Subcutaneous abdominal adipose tissue (tissue), 5 donors: ENCODE measurements at regions not wholly inside any gene's neighbourhood (a gene's known extent, or its start where the extent isn't known, plus 50 kb on each side); places are given as distances from the start of the nearest gene placed in this dataset.

Experiments
- H3K27ac ChIP-seq: one replicate; pipeline ENCODE4 v1.7.0; 2013; ENCODE audit warnings: low read depth, mild to moderate bottlenecking, inconsistent platforms, low read length, moderate library complexity
- H3K27me3 ChIP-seq, 5 donors: one replicate each; pipeline ENCODE4 v1.7.0; 2013; ENCODE audit warnings: low read length in 5 of 5, inconsistent platforms in 1 of 5; ENCODE audit not compliant: control insufficient read depth in 5 of 5, insufficient read depth in 4 of 5
- H3K36me3 ChIP-seq, 5 donors: one replicate each; pipeline ENCODE4 v1.7.0; 2013; ENCODE audit warnings: low read length in 5 of 5; ENCODE audit not compliant: control insufficient read depth in 5 of 5, insufficient read depth in 5 of 5
- H3K4me1 ChIP-seq, 5 donors: one replicate each; pipeline ENCODE4 v1.7.0; 2013; ENCODE audit warnings: low read length in 5 of 5, mild to moderate bottlenecking in 3 of 5, moderate library complexity in 1 of 5; ENCODE audit not compliant: control insufficient read depth in 5 of 5, insufficient read depth in 5 of 5
- H3K4me3 ChIP-seq, 5 donors: one replicate each; pipeline ENCODE4 v1.7.0; 2013; ENCODE audit warnings: low read length in 5 of 5, low read depth in 1 of 5
- H3K9ac ChIP-seq, 5 donors: one replicate each; pipeline ENCODE4 v1.7.0; 2013; ENCODE audit warnings: low read length in 5 of 5, mild to moderate bottlenecking in 4 of 5, moderate library complexity in 3 of 5
- H3K9me3 ChIP-seq, 5 donors: one replicate each; pipeline ENCODE4 v1.7.0; 2013; ENCODE audit warnings: low read length in 5 of 5; ENCODE audit not compliant: control insufficient read depth in 5 of 5
- donor health status: healthy.
- donor health status: healthy.
- donor health status: healthy.
- donor health status: healthy.
- donor health status: healthy.

DNA sequence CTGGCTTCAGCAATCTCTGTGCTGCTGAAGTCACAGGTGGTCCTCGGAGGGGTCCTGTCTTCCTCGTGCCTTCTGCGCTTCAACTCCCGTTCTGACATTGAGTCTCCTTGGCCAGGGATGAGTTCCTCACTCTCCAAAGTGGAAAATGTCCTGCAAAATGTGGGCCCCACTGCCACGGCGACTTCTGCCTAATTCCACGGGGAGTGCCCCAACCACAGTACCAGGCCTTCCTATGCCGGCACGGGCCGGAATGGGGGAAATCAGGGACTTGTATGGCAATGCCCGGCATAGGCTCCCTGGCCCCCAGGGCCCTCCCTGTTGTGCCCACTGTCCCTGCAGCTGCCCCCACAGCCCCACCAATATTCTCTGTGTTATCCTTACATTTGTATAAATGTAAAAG is 420.5 kb downstream of the TCERG1L start:
- H3K9ac ChIP-seq, result no peak overlapping the region
- H3K27ac ChIP-seq, result no peak overlapping the region
- no peaks in the 10 kb centered on the region for H3K4me1 ChIP-seq

DNA sequence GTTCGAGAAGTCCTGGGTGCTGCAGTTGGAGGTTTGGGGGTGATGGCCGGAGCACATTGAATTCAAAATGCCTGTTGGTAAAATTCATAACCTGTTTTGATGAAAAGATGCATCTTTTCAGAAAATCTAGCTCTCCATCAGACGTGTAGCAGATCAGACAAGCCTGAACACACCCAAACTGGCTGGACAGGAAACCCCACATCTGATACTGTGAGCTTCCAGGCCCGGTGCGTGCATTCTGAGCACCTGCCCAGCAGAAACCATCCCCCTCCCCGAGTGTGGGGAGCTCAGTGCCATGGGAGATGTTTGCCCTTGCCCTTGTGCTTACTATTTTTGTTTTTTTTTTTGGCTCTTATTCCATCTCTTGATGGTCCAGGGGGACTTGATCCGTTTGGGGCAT is 417.1 kb downstream of the TCERG1L start:
- H3K9me3 ChIP-seq, result no peaks in the 10 kb centered on the region
- H3K27me3 ChIP-seq, result peaks cover 0 to 13% (median 0%) of the 10 kb centered on the region in 5 donors
- H3K4me1 ChIP-seq, result no peaks in the 10 kb centered on the region
- no peaks in the 10 kb centered on the region for H3K36me3 ChIP-seq
- no peak overlapping the region for H3K9ac ChIP-seq
- H3K4me3 ChIP-seq, result no peak overlapping the region
- no peak overlapping the region for H3K27ac ChIP-seq

More for the DNA sequence above, 420.5 kb downstream of the TCERG1L start:
- Histone ChIP-seq H3K36me3 (no peaks in the 10 kb centered on the region), H3K9me3 (no peaks in the 10 kb centered on the region), H3K4me3 (no peak overlapping the region), H3K27me3 (peaks cover 0 to 8% (median 0%) of the 10 kb centered on the region in 5 donors)

DNA sequence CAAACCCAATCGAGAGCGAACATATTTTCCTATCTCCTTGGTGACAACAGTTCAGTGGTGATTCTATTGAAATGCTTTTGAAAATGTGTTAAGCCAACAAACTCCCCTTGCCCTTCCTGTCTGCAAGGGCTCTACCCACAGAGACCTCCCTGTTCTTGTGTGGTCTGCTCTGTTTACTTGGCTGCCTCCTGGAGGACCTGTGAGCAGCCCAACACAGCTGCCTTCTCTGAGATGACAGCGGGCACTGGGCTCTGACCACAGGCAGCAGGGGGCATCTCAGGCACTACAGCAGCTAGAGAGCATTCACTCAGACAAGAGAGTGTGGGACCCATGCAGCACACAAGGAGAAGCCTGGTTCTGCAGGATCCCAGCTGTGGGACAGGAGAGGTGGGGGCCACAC is 416.4 kb downstream of the TCERG1L start:
- Histone ChIP-seq H3K4me3 (no peak overlapping the region), H3K9ac (no peak overlapping the region), H3K36me3 (no peaks in the 10 kb centered on the region), H3K9me3 (no peaks in the 10 kb centered on the region), H3K27me3 (peaks cover 0 to 13% (median 0%) of the 10 kb centered on the region in 5 donors), H3K4me1 (no peaks in the 10 kb centered on the region), H3K27ac (no peak overlapping the region)

DNA sequence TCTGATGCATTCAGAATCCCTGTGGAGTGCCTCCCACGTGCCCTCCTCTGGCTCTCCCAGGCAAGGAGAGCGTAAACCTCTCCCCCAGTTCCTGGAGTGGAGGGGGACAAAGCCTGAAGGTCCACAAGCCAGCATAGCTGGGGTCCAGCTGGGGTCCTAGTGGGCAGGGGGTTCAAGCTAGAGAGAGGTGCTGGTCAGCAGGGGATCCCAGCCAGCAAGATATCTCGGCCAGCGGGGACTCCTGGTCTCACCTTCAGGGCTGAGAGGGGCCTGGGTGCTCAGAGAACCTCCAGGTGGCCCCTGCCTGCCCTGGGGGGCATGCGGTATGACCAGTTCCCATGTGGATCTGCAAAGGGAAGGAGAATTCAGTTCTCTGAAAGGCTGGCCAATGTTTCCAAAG is 413.7 kb downstream of the TCERG1L start:
- no peak overlapping the region for H3K9ac ChIP-seq
- H3K36me3 ChIP-seq, result no peaks in the 10 kb centered on the region
- no peak overlapping the region for H3K4me3 ChIP-seq
- H3K27me3 ChIP-seq, result peaks cover 0 to 12% (median 0%) of the 10 kb centered on the region in 5 donors
- no peaks in the 10 kb centered on the region for H3K9me3 ChIP-seq
- H3K4me1 ChIP-seq, result no peaks in the 10 kb centered on the region
- H3K27ac ChIP-seq, result no peak overlapping the region

DNA sequence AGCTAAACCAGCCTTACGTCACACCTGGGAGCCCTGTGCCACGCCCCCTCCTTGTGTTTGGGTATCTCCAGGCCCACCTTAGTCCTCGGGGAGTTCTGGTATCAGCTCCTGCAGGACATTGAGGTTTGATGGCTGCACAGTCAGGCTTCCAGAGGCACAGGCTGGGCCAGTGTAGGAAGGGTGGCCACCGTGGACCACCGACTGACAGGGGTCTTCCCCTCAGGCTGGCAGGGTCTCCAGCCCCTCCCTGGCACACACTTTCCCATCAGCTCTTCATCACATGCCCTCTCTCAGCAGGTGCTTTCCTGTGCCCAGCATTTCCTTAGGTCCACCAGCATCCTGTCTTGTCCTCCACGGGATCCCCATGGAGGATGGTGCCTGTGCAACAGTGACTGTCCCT is 413.1 kb downstream of the TCERG1L start:
- Histone ChIP-seq H3K36me3 (no peaks in the 10 kb centered on the region), H3K9ac (no peak overlapping the region), H3K4me1 (no peaks in the 10 kb centered on the region), H3K4me3 (no peak overlapping the region), H3K27ac (no peak overlapping the region), H3K9me3 (no peaks in the 10 kb centered on the region), H3K27me3 (peaks cover 0 to 8% (median 0%) of the 10 kb centered on the region in 5 donors)

DNA sequence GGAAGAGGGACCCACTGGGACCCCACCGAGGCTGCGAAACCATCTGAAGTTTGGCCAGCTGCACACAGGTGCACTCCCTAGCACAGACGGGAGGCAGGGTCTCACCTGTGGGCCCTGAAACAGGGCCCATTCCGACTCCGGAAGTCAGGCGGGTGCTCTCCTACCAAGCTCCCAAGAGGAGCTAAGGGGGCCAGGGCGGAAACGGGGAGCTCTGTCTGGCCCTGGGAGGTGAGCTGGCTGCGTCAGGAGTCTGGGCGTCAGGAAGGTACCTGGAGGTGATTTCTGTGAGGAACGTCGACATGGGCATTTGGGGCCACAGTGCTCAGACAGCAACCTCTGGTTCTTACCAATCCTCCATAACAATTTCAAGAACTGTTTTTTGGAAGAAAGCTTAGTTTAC is 411.7 kb downstream of the TCERG1L start:
- Histone ChIP-seq H3K9ac (no peak overlapping the region), H3K4me1 (no peaks in the 10 kb centered on the region), H3K9me3 (no peaks in the 10 kb centered on the region), H3K4me3 (no peak overlapping the region), H3K27me3 (peaks cover 0 to 13% (median 3%) of the 10 kb centered on the region in 5 donors), H3K36me3 (no peaks in the 10 kb centered on the region), H3K27ac (no peak overlapping the region)

DNA sequence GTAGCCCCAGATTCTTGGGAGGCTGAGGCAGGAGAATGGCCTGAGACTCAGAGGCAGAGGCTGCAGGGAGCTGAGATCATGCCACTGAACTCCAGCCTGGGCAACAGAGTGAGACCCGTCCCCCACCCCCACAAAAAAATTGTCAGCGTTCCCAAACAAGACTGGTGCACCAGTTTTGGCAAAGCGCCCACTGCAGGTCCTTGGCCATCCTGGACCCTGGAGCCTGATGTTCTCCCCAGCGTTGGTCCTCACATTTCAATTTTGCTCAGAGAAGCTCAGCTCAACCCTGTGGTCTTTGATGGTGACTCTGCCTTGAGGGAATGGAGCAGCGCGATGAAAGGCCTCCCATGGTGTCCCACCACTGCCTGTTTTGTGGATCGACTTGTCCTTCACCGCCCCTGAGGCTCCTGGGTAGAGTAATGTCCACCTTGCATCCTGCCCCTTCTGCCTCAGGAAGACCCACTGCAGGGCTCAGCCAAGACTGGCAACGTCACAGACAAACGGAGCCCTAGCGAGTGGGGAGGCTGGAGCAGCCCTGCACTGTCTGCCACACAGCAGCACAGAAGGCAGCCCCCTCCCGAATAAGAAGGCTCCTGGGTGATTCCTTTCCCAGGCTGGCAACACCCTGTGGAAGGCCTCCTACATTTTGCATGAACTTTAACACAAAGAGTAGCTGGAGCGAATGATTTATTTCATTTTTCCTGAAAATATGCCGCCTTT is 410.9 kb downstream of the TCERG1L start:
- Histone ChIP-seq H3K27ac (no peak overlapping the region), H3K27me3 (peaks cover 0 to 14% (median 6%) of the 10 kb centered on the region in 5 donors)

DNA sequence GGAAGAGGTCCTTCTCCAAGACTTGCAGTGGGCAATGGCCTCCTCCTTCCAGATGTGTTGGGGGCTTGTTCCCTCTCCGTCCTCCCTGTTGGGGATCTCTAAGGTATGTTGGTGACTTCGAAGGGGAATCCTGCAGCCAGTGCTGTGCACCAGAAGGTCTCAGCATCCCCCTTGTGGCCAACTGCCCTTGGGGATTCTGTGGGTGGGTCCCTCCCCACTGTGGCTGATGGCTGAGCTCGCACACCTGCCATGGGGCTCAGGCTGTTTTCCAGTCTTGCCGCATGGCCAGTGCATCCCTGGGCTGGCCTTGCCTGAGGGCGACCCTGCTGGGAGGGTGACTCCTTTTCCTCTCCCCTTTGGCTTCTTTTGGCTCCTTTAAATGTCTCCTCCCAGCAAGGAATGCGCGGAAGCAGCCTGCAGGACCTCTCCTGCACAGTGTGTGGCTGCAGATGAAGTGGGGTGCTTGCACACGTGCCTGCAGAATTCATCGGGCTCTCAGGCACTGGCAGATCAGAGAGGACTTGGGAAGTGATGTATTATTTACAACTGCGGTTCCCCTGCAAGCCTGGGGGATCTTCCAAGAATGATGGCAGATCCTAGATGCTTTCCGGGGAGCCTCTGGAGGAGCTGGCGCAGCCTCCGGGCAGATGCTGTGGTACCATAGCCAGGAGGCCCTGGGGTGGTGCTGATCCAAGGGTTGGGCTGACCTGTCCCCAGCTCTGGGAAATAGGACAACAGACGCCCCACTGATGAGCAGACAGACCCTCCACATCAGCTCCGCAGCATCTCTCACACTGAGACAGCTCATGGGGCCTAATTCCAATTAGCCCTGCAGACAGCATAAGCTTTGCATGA is 410.0 kb downstream of the TCERG1L start:
- Histone ChIP-seq H3K4me1 (no peaks in the 10 kb centered on the region), H3K4me3 (no peak overlapping the region), H3K27me3 (peaks cover 0 to 17% (median 5%) of the 10 kb centered on the region in 5 donors), H3K27ac (no peak overlapping the region), H3K36me3 (no peaks in the 10 kb centered on the region), H3K9me3 (no peaks in the 10 kb centered on the region), H3K9ac (no peak overlapping the region)

More for the DNA sequence above, 410.9 kb downstream of the TCERG1L start:
- Histone ChIP-seq H3K36me3 (no peaks in the 10 kb centered on the region), H3K9ac (no peak overlapping the region), H3K4me1 (no peaks in the 10 kb centered on the region), H3K4me3 (no peak overlapping the region), H3K9me3 (no peaks in the 10 kb centered on the region)

DNA sequence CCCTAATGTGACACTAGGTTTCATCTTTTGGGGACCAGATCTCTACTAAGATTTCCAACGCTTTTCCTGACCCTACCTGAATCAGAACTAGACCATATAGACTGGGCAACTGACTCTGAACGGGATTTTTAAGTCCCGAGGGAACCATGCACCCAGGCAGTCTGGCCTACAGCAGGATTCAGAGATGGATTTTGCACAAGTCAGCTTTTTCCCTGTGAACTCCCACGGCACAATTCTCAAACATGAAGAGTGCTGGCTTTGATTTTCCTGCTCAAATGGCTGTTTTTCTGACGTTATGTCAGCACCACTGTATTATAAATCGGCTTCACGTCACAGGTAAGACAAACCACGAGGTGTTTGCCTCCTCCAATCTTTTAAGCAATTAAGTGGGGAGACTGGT is 409.1 kb downstream of the TCERG1L start:
- Histone ChIP-seq H3K27ac (no peak overlapping the region), H3K9ac (no peak overlapping the region), H3K4me1 (no peaks in the 10 kb centered on the region), H3K9me3 (no peaks in the 10 kb centered on the region), H3K4me3 (no peak overlapping the region), H3K36me3 (no peaks in the 10 kb centered on the region), H3K27me3 (peaks cover 0 to 17% (median 5%) of the 10 kb centered on the region in 5 donors)

DNA sequence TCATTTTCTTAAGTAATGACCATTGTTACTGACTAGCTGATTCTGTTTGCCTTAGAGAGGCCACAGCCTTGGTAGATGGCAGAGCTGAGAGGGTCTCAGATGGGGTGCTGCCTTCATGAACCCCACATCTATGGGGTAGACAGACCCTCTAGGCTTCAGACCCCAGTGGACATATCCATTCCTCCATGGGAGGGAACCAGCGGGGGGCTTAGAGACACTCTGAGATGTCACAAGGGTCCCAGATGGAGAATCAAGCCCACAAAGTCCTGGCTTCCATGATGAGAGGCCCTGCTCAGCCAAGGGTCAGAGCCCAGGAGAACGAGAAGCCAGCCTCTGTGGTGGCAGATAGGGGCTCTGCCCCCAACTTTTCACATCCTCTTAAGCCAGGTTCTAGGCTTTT is 408.6 kb downstream of the TCERG1L start:
- H3K9ac ChIP-seq, result no peak overlapping the region
- H3K27ac ChIP-seq, result no peak overlapping the region
- no peak overlapping the region for H3K4me3 ChIP-seq
- no peaks in the 10 kb centered on the region for H3K9me3 ChIP-seq
- no peaks in the 10 kb centered on the region for H3K36me3 ChIP-seq
- H3K4me1 ChIP-seq, result no peaks in the 10 kb centered on the region
- peaks cover 0 to 17% (median 5%) of the 10 kb centered on the region in 5 donors for H3K27me3 ChIP-seq
